HG03135 (cell line): ENCODE measurements at regions not wholly inside any gene's neighbourhood (a gene's known extent, or its start where the extent isn't known, plus 50 kb on each side); places are given as distances from the start of the nearest gene placed in this dataset.

ENCODE experiments used
- ATAC-seq: cut with Tn5 transposase; IDR thresholded peaks from one replicate; pipeline ENCODE4 v1.9.1; 2021; ENCODE audit warnings: mild to moderate bottlenecking, moderate library complexity; ENCODE audit not compliant: unreplicated experiment

GRCh38 chr2:128732976-128733431 lies 414.3 kb upstream of the HS6ST1 start:
- ATAC-seq: no peak

- no peak for ATAC-seq
Measured at GRCh38 chr2:128733450-128733849, 414.8 kb upstream of the HS6ST1 start.

- peak; percentile 45 for ATAC-seq
Measured at GRCh38 chr2:128734521-128735295, 416.0 kb upstream of the HS6ST1 start.

- no peak for ATAC-seq
Measured at GRCh38 chr2:128735296-128735960, 416.8 kb upstream of the HS6ST1 start.

- ATAC-seq: no peak
Measured at GRCh38 chr2:128736046-128736688, 417.5 kb upstream of the HS6ST1 start.

GRCh38 chr2:128736689-128737545 lies 418.2 kb upstream of the HS6ST1 start:
- peak; percentile 52 for ATAC-seq

- ATAC-seq: no peak
Measured at GRCh38 chr2:128737546-128737826, 418.8 kb upstream of the HS6ST1 start.

- no peak for ATAC-seq
Measured at GRCh38 chr2:128738446-128739110, 419.9 kb upstream of the HS6ST1 start.

- no peak for ATAC-seq
Measured at GRCh38 chr2:128742467-128742866, 423.8 kb upstream of the HS6ST1 start.

- no peak for ATAC-seq
Measured at GRCh38 chr2:128745946-128746345, 427.3 kb upstream of the HS6ST1 start.

- ATAC-seq: no peak
Measured at GRCh38 chr2:128746356-128746755, 427.7 kb upstream of the HS6ST1 start.

- ATAC-seq: no peak
Measured at GRCh38 chr2:128748336-128748735, 429.7 kb upstream of the HS6ST1 start.

GRCh38 chr2:128748835-128749605 lies 430.4 kb upstream of the HS6ST1 start:
- ATAC-seq: no peak

- ATAC-seq: no peak
Measured at GRCh38 chr2:128750328-128751165, 431.9 kb upstream of the HS6ST1 start.

- ATAC-seq: no peak
Measured at GRCh38 chr2:128751746-128752145, 433.1 kb upstream of the HS6ST1 start.

GRCh38 chr2:128752691-128753263 lies 434.1 kb upstream of the HS6ST1 start:
- ATAC-seq: no peak

GRCh38 chr2:128753321-128753720 lies 434.7 kb upstream of the HS6ST1 start:
- no peak for ATAC-seq

- ATAC-seq: peak; percentile 1
Measured at GRCh38 chr2:128753800-128754199, 435.1 kb upstream of the HS6ST1 start.
